ENCODE measurements at regions not wholly inside any gene's neighbourhood (a gene's known extent, or its start where the extent isn't known, plus 50 kb on each side); places are given as distances from the start of the nearest gene placed in this dataset.

DNA sequence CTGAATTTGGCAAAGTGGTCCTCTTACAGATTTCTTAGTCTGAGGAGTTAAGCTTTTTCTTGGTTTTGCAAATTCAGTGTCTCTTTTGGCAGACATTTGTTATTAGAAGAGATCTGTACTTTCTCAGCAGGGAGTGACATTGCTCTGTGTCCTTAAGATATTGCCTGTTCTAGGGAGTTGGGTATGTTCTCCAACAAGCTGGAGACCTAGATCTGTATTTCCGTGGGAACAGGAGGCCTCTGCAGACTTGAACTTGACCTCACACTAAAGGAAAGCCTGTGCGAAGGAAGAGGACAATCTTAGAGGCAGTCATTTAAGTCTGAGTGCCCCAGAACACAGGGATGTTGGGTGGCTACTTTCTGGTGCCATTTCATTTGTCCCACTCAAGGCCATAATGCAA is 107.0 kb upstream of the ATP8B1 start:
- TF ChIP-seq JUN (IDR thresholded peaks at IDR 0.05; ENCODE audit: borderline replicate concordance, insufficient read depth, insufficient read length, low read depth) (no peak), EZH2 (IDR thresholded peaks at IDR 0.05; ENCODE audit: borderline replicate concordance, low read depth, low read length, severe bottlenecking) (no peak)
- TF ChIP-seq, protein P1, sequence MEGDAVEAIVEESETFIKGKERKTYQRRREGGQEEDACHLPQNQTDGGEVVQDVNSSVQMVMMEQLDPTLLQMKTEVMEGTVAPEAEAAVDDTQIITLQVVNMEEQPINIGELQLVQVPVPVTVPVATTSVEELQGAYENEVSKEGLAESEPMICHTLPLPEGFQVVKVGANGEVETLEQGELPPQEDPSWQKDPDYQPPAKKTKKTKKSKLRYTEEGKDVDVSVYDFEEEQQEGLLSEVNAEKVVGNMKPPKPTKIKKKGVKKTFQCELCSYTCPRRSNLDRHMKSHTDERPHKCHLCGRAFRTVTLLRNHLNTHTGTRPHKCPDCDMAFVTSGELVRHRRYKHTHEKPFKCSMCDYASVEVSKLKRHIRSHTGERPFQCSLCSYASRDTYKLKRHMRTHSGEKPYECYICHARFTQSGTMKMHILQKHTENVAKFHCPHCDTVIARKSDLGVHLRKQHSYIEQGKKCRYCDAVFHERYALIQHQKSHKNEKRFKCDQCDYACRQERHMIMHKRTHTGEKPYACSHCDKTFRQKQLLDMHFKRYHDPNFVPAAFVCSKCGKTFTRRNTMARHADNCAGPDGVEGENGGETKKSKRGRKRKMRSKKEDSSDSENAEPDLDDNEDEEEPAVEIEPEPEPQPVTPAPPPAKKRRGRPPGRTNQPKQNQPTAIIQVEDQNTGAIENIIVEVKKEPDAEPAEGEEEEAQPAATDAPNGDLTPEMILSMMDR (IDR thresholded peaks at IDR 0.05; ENCODE audit: extremely low read depth in 1 of 2, insufficient read depth in 1 of 2, low read depth in 1 of 2, low read length in 2 of 2), result no peak

All from endothelial cell of umbilical vein (primary cell).